Tibial artery (tissue), 4 donors: ENCODE measurements at regions not wholly inside any gene's neighbourhood (a gene's known extent, or its start where the extent isn't known, plus 50 kb on each side); places are given as distances from the start of the nearest gene placed in this dataset.

Experiments
- DNase-seq, 2 donors: peaks; one replicate each; pipeline ENCODE4 v3.0.0-alpha.2; 2019
- H3K27ac ChIP-seq, 2 donors: fragments of 200-600 bp; sonication (generic) in 1 of 2; 1 replicate in 1 of 2; 2 replicates in 1 of 2; pipeline ENCODE4 v1.5.1; 2018 to 2019; ENCODE audit warnings: mild to moderate bottlenecking in 1 of 2
- H3K27me3 ChIP-seq, 2 donors: fragments of 200-600 bp; sonication (generic) in 1 of 2; one replicate each; pipeline versions ENCODE4 v1.5.1 to v1.6.0; 2016 to 2019
- H3K36me3 ChIP-seq, 3 donors: fragments of 200-600 bp; sonication (generic) in 2 of 3; one replicate each; pipeline ENCODE4 v1.5.1; 2016 to 2019; ENCODE audit warnings: mild to moderate bottlenecking in 2 of 3
- H3K4me1 ChIP-seq, 4 donors: fragments of 200-600 bp; sonication (generic) in 2 of 4; 1 replicate in 3 of 4; 2 replicates in 1 of 4; pipeline ENCODE4 v1.5.1; 2016 to 2019
- H3K4me3 ChIP-seq, 2 donors: fragments of 200-600 bp; sonication (generic) in 1 of 2; 1 replicate in 1 of 2; 2 replicates in 1 of 2; pipeline ENCODE4 v1.5.1; 2018 to 2019; ENCODE audit warnings: mild to moderate bottlenecking in 2 of 2
- H3K9me3 ChIP-seq, 3 donors: fragments of 200-600 bp; sonication (generic) in 1 of 3; one replicate each; pipeline ENCODE4 v1.5.1; 2016 to 2019
- CTCF ChIP-seq, 2 experiments: fragments of 200-600 bp in 1 of 2; fragments of 450-650 bp in 1 of 2; IDR thresholded peaks; one replicate each; pipeline ENCODE4 v1.5.1; 2017 to 2019; ENCODE audit warnings: antibody characterized with exemption in 2 of 2, mild to moderate bottlenecking in 1 of 2, moderate library complexity in 1 of 2
- intact Hi-C: fragments of 100-400 bp; cut with DNase I; formaldehyde crosslinking; loops from one replicate; pipeline ENCODE4 v1.15.0; 2023; ENCODE audit warnings: low total_unique reads

GRCh38 chr2:217478831-217479455, 523.9 kb downstream of the TNS1 start:
- no peaks in the 10 kb centered on the region for H3K27me3 ChIP-seq
- H3K36me3 ChIP-seq = no peaks in the 10 kb centered on the region
- DNase-seq = no peak
- H3K9me3 ChIP-seq = no peaks in the 10 kb centered on the region
- H3K27ac ChIP-seq = no peak overlapping the region
- TF ChIP-seq CTCF (IDR thresholded peaks at IDR 0.05) = no peak
- no peaks in the 10 kb centered on the region for H3K4me1 ChIP-seq
- no peak overlapping the region for H3K4me3 ChIP-seq
- intact Hi-C loops = no loop called here

- no peak for TF ChIP-seq CTCF (IDR thresholded peaks at IDR 0.05)
- Histone ChIP-seq H3K4me1 (no peaks in the 10 kb centered on the region), H3K27me3 (no peaks in the 10 kb centered on the region), H3K36me3 (no peaks in the 10 kb centered on the region), H3K9me3 (no peaks in the 10 kb centered on the region), H3K27ac (no peak overlapping the region), H3K4me3 (no peak overlapping the region)
- no peak for DNase-seq
- intact Hi-C loops = no loop called here
These were observed 525.2 kb downstream of the TNS1 start for GRCh38 chr2:217477583-217477982.

DNA sequence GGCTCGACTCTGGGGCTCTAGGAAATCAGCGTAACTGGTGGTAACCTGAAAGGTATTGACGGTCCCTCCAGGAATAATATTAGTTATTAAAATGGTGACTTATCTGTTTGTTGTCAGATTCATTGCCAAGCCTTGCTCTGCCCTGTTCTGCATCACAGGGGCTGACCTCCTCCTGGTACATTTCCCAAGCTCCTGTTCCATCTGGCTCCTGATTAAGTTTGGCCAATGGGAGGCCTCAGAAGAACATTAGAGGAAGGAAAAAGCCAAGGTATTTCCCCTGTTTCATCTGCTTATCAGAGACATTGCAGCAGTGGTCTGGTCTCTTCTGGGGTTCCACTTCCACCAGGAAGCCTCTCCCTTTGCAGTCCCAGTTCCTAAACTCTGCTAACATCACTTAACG, 527.0 kb downstream of the TNS1 start:
- no peaks in the 10 kb centered on the region for H3K27me3 ChIP-seq
- no peak overlapping the region for H3K27ac ChIP-seq
- no peak overlapping the region for H3K4me3 ChIP-seq
- no peaks in the 10 kb centered on the region for H3K36me3 ChIP-seq
- no peak for TF ChIP-seq CTCF (IDR thresholded peaks at IDR 0.05)
- intact Hi-C loops = no loop called here
- DNase-seq = no peak
- no peaks in the 10 kb centered on the region for H3K9me3 ChIP-seq
- no peaks in the 10 kb centered on the region for H3K4me1 ChIP-seq

GRCh38 chr2:217475101-217475500, 527.7 kb downstream of the TNS1 start:
- no peak overlapping the region for H3K27ac ChIP-seq
- no peak for TF ChIP-seq CTCF (IDR thresholded peaks at IDR 0.05)
- no peaks in the 10 kb centered on the region for H3K36me3 ChIP-seq
- H3K9me3 ChIP-seq = no peaks in the 10 kb centered on the region
- no peaks in the 10 kb centered on the region for H3K27me3 ChIP-seq
- DNase-seq = no peak
- H3K4me1 ChIP-seq = no peaks in the 10 kb centered on the region
- intact Hi-C loops = no loop called here
- no peak overlapping the region for H3K4me3 ChIP-seq

DNA sequence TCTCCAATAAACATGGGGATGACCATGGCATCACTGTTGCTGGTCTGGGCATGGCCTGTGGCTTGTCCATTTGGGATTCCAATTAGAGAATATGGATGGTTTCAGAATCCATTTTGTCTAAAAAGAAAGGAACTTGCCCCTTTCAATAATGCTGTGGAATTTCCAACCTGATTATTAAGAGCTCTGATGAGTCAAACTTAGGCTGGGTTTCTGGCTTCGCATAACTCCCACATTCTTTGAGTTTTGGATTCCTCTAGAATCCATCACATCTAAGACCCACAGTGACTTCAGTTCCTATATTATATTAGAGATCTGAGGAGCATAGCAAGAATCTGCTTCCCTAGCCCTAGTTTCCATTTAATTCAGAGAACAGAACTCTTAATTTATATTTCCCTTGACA, 531.5 kb downstream of the TNS1 start:
- Histone ChIP-seq H3K9me3 (no peaks in the 10 kb centered on the region), H3K27me3 (no peaks in the 10 kb centered on the region), H3K27ac (no peak overlapping the region), H3K4me3 (no peak overlapping the region), H3K36me3 (no peaks in the 10 kb centered on the region), H3K4me1 (peaks cover 0 to 7% (median 0%) of the 10 kb centered on the region in 4 donors)
- no peak for DNase-seq
- intact Hi-C loops = no loop called here
- TF ChIP-seq CTCF (IDR thresholded peaks at IDR 0.05) = no peak
